Astrocyte (in vitro differentiated cells and primary cell): ENCODE measurements at regions not wholly inside any gene's neighbourhood (a gene's known extent, or its start where the extent isn't known, plus 50 kb on each side); places are given as distances from the start of the nearest gene placed in this dataset.

Source experiments
- DNase-seq: peaks from one replicate; pipeline ENCODE4 v3.0.0-alpha.2; 2010; ENCODE audit warnings: low read depth
- FAIRE-seq: peaks from 2 replicates; lab custom pipeline; 2011; peaks lifted over from hg19 to GRCh38; lab: Jason Lieb, UNC
- H2AFZ ChIP-seq: 2 replicates; pipeline ENCODE4 v1.6.0; 2012; ENCODE audit warnings: low read depth, low read length, inconsistent platforms
- H3K27ac ChIP-seq: 2 replicates; pipeline ENCODE4 v1.5.1; 2011; ENCODE audit warnings: low read depth, low read length, inconsistent platforms
- H3K27me3 ChIP-seq: 2 replicates; pipeline ENCODE4 v1.6.0; 2011; ENCODE audit warnings: low read length, inconsistent platforms; ENCODE audit not compliant: insufficient read depth
- H3K36me3 ChIP-seq: 2 replicates; pipeline ENCODE4 v1.5.1; 2011; ENCODE audit warnings: low read length, inconsistent platforms; ENCODE audit not compliant: insufficient read depth
- H3K4me1 ChIP-seq: 2 replicates; pipeline ENCODE4 v1.5.1; 2011; ENCODE audit warnings: low read length, inconsistent platforms; ENCODE audit not compliant: insufficient read depth
- H3K4me2 ChIP-seq: 2 replicates; pipeline ENCODE4 v1.6.0; 2012; ENCODE audit warnings: low read length, inconsistent platforms
- H3K4me3 ChIP-seq: 2 replicates; pipeline ENCODE4 v1.5.1; 2011; ENCODE audit warnings: low read depth, mild to moderate bottlenecking, low read length, inconsistent platforms; ENCODE audit not compliant: insufficient read depth
- H3K79me2 ChIP-seq: 2 replicates; pipeline ENCODE4 v1.6.0; 2012; ENCODE audit warnings: mild to moderate bottlenecking, low read length, inconsistent platforms; ENCODE audit not compliant: insufficient read depth
- H3K9ac ChIP-seq: 2 replicates; pipeline ENCODE4 v1.6.0; 2012; ENCODE audit warnings: mild to moderate bottlenecking, low read length, inconsistent platforms
- H3K9me3 ChIP-seq: 2 replicates; pipeline ENCODE4 v1.5.1; 2012; ENCODE audit warnings: low read depth, mild to moderate bottlenecking, low read length, inconsistent platforms; ENCODE audit not compliant: insufficient read depth
- H4K20me1 ChIP-seq: 2 replicates; pipeline ENCODE4 v1.6.0; 2012; ENCODE audit warnings: low read length, inconsistent platforms; ENCODE audit not compliant: insufficient read depth
- H3K27ac Mint-ChIP-seq: one replicate; pipeline ENCODE4 v1.8.0; 2021; ENCODE audit warnings: mild to moderate bottlenecking, mixed read lengths; ENCODE audit not compliant: unreplicated experiment
- H3K27me3 Mint-ChIP-seq: one replicate; pipeline ENCODE4 v1.8.0; 2021; ENCODE audit warnings: low read depth, mixed read lengths; ENCODE audit not compliant: unreplicated experiment
- H3K36me3 Mint-ChIP-seq: one replicate; pipeline ENCODE4 v1.8.0; 2021; ENCODE audit warnings: low read depth, mixed read lengths; ENCODE audit not compliant: unreplicated experiment
- H3K4me1 Mint-ChIP-seq: one replicate; pipeline ENCODE4 v1.8.0; 2021; ENCODE audit warnings: low read depth, mixed read lengths; ENCODE audit not compliant: unreplicated experiment
- H3K4me3 Mint-ChIP-seq: one replicate; pipeline ENCODE4 v1.8.0; 2021; ENCODE audit warnings: mild to moderate bottlenecking, moderate library complexity, mixed read lengths; ENCODE audit not compliant: unreplicated experiment
- H3K9me3 Mint-ChIP-seq: one replicate; pipeline ENCODE4 v1.8.0; 2021; ENCODE audit warnings: mild to moderate bottlenecking, mixed read lengths; ENCODE audit not compliant: unreplicated experiment
- EZH2 ChIP-seq: IDR thresholded peaks from 2 replicates; pipeline ENCODE4 v1.6.1; 2012; ENCODE audit warnings: mild to moderate bottlenecking, low read length, inconsistent platforms; ENCODE audit not compliant: insufficient read depth
- TF ChIP-seq, protein P1 (sequence below): IDR thresholded peaks from 2 replicates; pipeline ENCODE4 v1.5.1; 2011; ENCODE audit warnings: low read depth, mild to moderate bottlenecking, inconsistent platforms, low read length, moderate library complexity; ENCODE audit not compliant: insufficient read depth

DNA sequence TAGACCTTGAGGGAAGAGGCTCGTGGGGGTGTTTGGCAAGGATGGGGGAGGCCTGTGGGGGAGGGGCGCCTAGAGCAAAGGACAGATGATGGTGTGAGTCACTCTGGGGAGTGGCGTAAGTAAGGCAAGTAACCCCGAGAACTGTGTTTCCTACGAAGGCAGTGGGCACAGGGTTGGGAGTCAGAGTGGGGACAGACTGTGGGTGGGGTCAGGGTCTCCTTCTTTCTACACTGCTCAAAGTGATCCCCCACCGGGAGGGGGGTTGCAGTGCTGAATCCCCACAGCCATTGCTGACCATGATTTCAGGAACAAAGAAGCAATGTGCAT lies 136.8 kb downstream of the TENT4A start:
- Histone ChIP-seq H4K20me1 (no peaks in the 10 kb centered on the region), H3K27me3 (no peaks in the 10 kb centered on the region), H3K36me3 (no peaks in the 10 kb centered on the region), H3K9ac (no peak overlapping the region), H3K4me2 (no peak overlapping the region), H3K79me2 (no peaks in the 10 kb centered on the region), H3K4me1 (no peaks in the 10 kb centered on the region), H3K9me3 (peaks cover 10% of the 10 kb centered on the region), H2AFZ (no peak overlapping the region), H3K27ac (no peak overlapping the region), H3K4me3 (no peak overlapping the region)
- Mint-ChIP-seq H3K27me3 (no peaks in the 10 kb centered on the region), H3K4me1 (no peaks in the 10 kb centered on the region), H3K27ac (no peak overlapping the region), H3K4me3 (no peak overlapping the region), H3K9me3 (peaks cover 19% of the 10 kb centered on the region), H3K36me3 (no peaks in the 10 kb centered on the region)
- no peak for TF ChIP-seq EZH2
- TF ChIP-seq, protein P1, sequence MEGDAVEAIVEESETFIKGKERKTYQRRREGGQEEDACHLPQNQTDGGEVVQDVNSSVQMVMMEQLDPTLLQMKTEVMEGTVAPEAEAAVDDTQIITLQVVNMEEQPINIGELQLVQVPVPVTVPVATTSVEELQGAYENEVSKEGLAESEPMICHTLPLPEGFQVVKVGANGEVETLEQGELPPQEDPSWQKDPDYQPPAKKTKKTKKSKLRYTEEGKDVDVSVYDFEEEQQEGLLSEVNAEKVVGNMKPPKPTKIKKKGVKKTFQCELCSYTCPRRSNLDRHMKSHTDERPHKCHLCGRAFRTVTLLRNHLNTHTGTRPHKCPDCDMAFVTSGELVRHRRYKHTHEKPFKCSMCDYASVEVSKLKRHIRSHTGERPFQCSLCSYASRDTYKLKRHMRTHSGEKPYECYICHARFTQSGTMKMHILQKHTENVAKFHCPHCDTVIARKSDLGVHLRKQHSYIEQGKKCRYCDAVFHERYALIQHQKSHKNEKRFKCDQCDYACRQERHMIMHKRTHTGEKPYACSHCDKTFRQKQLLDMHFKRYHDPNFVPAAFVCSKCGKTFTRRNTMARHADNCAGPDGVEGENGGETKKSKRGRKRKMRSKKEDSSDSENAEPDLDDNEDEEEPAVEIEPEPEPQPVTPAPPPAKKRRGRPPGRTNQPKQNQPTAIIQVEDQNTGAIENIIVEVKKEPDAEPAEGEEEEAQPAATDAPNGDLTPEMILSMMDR, result no peak
- no peak for FAIRE-seq
- no peak for DNase-seq

DNA sequence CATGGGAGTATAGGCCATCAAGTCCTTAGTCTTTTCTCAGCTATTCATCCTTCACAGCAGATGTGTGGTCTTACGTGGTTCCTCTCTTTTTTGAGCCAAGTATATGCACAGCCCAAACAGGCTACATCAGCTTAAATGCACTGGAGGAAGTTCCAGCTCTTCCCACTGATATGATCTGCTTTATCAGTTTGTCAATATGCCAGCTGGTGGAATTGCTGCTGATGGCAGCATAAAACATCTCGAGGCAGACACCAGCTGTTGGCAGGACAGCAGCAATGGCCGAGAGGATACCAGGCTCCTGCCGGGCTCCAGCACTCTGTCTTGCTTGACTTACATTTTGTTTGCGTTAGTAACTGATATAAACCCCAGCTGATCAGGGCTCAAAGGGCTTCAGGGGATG lies 143.4 kb downstream of the TENT4A start:
- Mint-ChIP-seq H3K9me3 (peaks cover 19% of the 10 kb centered on the region), H3K4me3 (no peak overlapping the region), H3K36me3 (no peaks in the 10 kb centered on the region), H3K27ac (no peak overlapping the region), H3K4me1 (no peaks in the 10 kb centered on the region), H3K27me3 (peaks cover 5% of the 10 kb centered on the region)
- Histone ChIP-seq H3K9me3 (peaks cover 7% of the 10 kb centered on the region), H3K27me3 (no peaks in the 10 kb centered on the region), H3K27ac (no peak overlapping the region), H3K4me1 (no peaks in the 10 kb centered on the region), H3K4me2 (no peak overlapping the region), H3K79me2 (no peaks in the 10 kb centered on the region), H4K20me1 (no peaks in the 10 kb centered on the region), H3K9ac (no peak overlapping the region), H2AFZ (no peak overlapping the region), H3K36me3 (no peaks in the 10 kb centered on the region), H3K4me3 (no peak overlapping the region)
- FAIRE-seq (no peak), DNase-seq (no peak)
- no peak for TF ChIP-seq EZH2
- TF ChIP-seq, protein P1, result no peak

DNA sequence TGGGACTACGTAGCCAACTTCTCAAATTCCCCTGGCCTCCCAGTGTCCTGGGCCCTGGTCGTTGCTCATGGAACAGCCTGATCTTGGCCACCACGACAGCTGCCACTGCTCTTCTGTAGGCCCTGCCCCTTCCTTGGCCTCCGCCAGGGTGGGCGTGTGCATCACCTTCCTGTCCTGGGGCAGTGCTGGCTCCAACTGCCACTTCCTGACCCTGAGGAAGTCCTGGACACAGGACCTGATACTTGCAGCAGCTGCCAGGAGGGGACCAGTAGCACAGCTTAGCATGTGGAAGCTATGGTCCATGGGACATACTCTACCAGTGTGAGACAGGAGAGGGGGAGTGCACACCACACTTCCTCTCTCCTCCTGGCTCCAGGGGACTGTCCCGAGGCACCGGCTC lies 145.2 kb downstream of the TENT4A start:
- Histone ChIP-seq H3K79me2 (no peaks in the 10 kb centered on the region), H3K36me3 (no peaks in the 10 kb centered on the region), H3K9ac (no peak overlapping the region), H3K4me3 (no peak overlapping the region), H3K4me1 (no peaks in the 10 kb centered on the region), H4K20me1 (no peaks in the 10 kb centered on the region), H3K27ac (no peak overlapping the region), H3K9me3 (peaks cover 4% of the 10 kb centered on the region), H2AFZ (no peak overlapping the region), H3K4me2 (no peak overlapping the region), H3K27me3 (no peaks in the 10 kb centered on the region)
- peaks cover 5% of the 10 kb centered on the region for H3K27me3 Mint-ChIP-seq
- no peak for FAIRE-seq
- H3K36me3 Mint-ChIP-seq, result no peaks in the 10 kb centered on the region
- no peak overlapping the region for H3K27ac Mint-ChIP-seq
- no peak overlapping the region for H3K4me3 Mint-ChIP-seq
- H3K4me1 Mint-ChIP-seq, result no peaks in the 10 kb centered on the region
- no peak for DNase-seq
- no peak for TF ChIP-seq EZH2
- TF ChIP-seq, protein P1, result no peak
- peaks cover 11% of the 10 kb centered on the region for H3K9me3 Mint-ChIP-seq
